GM19035 (cell line): ENCODE measurements at regions not wholly inside any gene's neighbourhood (a gene's known extent, or its start where the extent isn't known, plus 50 kb on each side); places are given as distances from the start of the nearest gene placed in this dataset.
"Not testable (repeated sequence)": the region's sequence is repeated elsewhere in the genome, so short reads cannot be mapped to it uniquely, and the experiment has no call there.

Source experiments
- ATAC-seq: cut with Tn5 transposase; IDR thresholded peaks from one replicate; pipeline ENCODE4 v1.9.1; 2021; ENCODE audit not compliant: unreplicated experiment

GRCh38 chr10:131556897-131557495 lies 245.5 kb upstream of the TCERG1L start:
- ATAC-seq, result no peak

- not testable (repeated sequence) for ATAC-seq
Measured at GRCh38 chr10:131557956-131558355, 246.4 kb upstream of the TCERG1L start.

GRCh38 chr10:131559450-131559911 lies 248.0 kb upstream of the TCERG1L start:
- no peak for ATAC-seq

GRCh38 chr10:131560166-131560565 lies 248.6 kb upstream of the TCERG1L start:
- ATAC-seq, result no peak

- ATAC-seq, result no peak
Measured at GRCh38 chr10:131560706-131561355, 249.3 kb upstream of the TCERG1L start.

- ATAC-seq, result no peak
Measured at GRCh38 chr10:131561897-131562296, 250.4 kb upstream of the TCERG1L start.

- ATAC-seq, result no peak
Measured at GRCh38 chr10:131563411-131563810, 251.9 kb upstream of the TCERG1L start.

- ATAC-seq, result no peak
Measured at GRCh38 chr10:131567279-131568162, 256.0 kb upstream of the TCERG1L start.

- no peak for ATAC-seq
Measured at GRCh38 chr10:131568866-131569265, 257.3 kb upstream of the TCERG1L start.

GRCh38 chr10:131569851-131570715 lies 258.6 kb upstream of the TCERG1L start:
- ATAC-seq, result no peak

GRCh38 chr10:131570716-131571307 lies 259.3 kb upstream of the TCERG1L start:
- ATAC-seq, result no peak

- no peak for ATAC-seq
Measured at GRCh38 chr10:131571346-131571745, 259.8 kb upstream of the TCERG1L start.

- no peak for ATAC-seq
Measured at GRCh38 chr10:131571865-131572264, 260.3 kb upstream of the TCERG1L start.

GRCh38 chr10:131573256-131573655 lies 261.7 kb upstream of the TCERG1L start:
- no peak for ATAC-seq

- ATAC-seq, result no peak
Measured at GRCh38 chr10:131573707-131574106, 262.2 kb upstream of the TCERG1L start.

GRCh38 chr10:131574363-131574706 lies 262.8 kb upstream of the TCERG1L start:
- ATAC-seq, result no peak

GRCh38 chr10:131574707-131575430 lies 263.3 kb upstream of the TCERG1L start:
- no peak for ATAC-seq

- ATAC-seq, result no peak
Measured at GRCh38 chr10:131575877-131576276, 264.4 kb upstream of the TCERG1L start.

- ATAC-seq, result no peak
Measured at GRCh38 chr10:131576341-131577177, 265.0 kb upstream of the TCERG1L start.
